K562 (cell line): ENCODE measurements at regions not wholly inside any gene's neighbourhood (a gene's known extent, or its start where the extent isn't known, plus 50 kb on each side); places are given as distances from the start of the nearest gene placed in this dataset.

Source experiments
- ATAC-seq: fragments of 200-7000 bp; cut with Tn5 transposase; 3 replicates; pipeline ENCODE4 v1.9.1; 2020; ENCODE audit warnings: moderate library complexity
- BruUV-seq: library from RNA; stranded (reverse); fragments of 400-500 nt; replicated peaks from 2 replicates; lab custom pipeline; 2021; lab: Mats Ljungman, UMichigan
- CTCF ChIA-PET: fragments of 300-600 bp; formaldehyde crosslinking; extraction: SDS; loops from one replicate; lab custom pipeline; 2021; ENCODE audit warnings: low intra/inter-chr PET ratio; lab: Yijun Ruan, JAX
- POLR2A ChIA-PET: fragments of 300-600, 350-650 bp; sonication (Branson Sonifier 250); formaldehyde crosslinking; extraction: SDS; loops from one replicate; lab custom pipeline; 2021; ENCODE audit warnings: antibody characterized with exemption, inconsistent platforms; lab: Yijun Ruan, JAX
- DNase-seq, 4 experiments: peaks; one replicate each; pipeline versions ENCODE4 v3.0.0 to v3.0.0-alpha.2; 2011 to 2018; ENCODE audit warnings: low spot score in 3 of 4, mixed read lengths in 3 of 4; ENCODE audit errors: extremely low read depth in 1 of 4
- FAIRE-seq: peaks from 2 replicates; lab custom pipeline; 2011; peaks lifted over from hg19 to GRCh38; lab: Jason Lieb, UNC
- H2AFZ ChIP-seq: 2 replicates; pipeline ENCODE4 v1.6.0; 2011; ENCODE audit warnings: low read depth, low read length, control low read depth, inconsistent platforms
- H3K27ac ChIP-seq: fragments of 200-600 bp; 3 replicates; pipeline ENCODE4 v1.8.0; 2011; ENCODE audit warnings: low read depth, mild to moderate bottlenecking, control low read depth, inconsistent platforms, low read length, moderate library complexity, mixed read lengths; ENCODE audit errors: extremely low read depth
- H3K27me3 ChIP-seq, 2 experiments: fragments of 300-600 bp in 1 of 2; 2 replicates in 1 of 2; 3 replicates in 1 of 2; pipeline versions ENCODE4 v1.6.0 to v1.8.0; 2011; ENCODE audit warnings: inconsistent platforms in 2 of 2, low read length in 2 of 2, mild to moderate bottlenecking in 1 of 2, mixed read lengths in 1 of 2, moderate library complexity in 1 of 2; ENCODE audit not compliant: control insufficient read depth in 2 of 2, insufficient read depth in 2 of 2
- H3K36me3 ChIP-seq: fragments of 300-600 bp; 3 replicates; pipeline ENCODE4 v1.8.0; 2011; ENCODE audit warnings: mild to moderate bottlenecking, low read length, inconsistent platforms; ENCODE audit not compliant: control insufficient read depth, insufficient read depth
- H3K4me1 ChIP-seq, 2 experiments: fragments of 200-600 bp in 1 of 2; replicated peaks in 1 of 2; 2 replicates in 1 of 2; 3 replicates in 1 of 2; pipeline versions ENCODE4 v1.5.1 to v1.8.0; 2011; ENCODE audit warnings: inconsistent platforms in 2 of 2, low read length in 2 of 2, mild to moderate bottlenecking in 1 of 2, mixed read lengths in 1 of 2, moderate library complexity in 1 of 2; ENCODE audit not compliant: control insufficient read depth in 2 of 2, insufficient read depth in 2 of 2
- H3K4me2 ChIP-seq: 2 replicates; pipeline ENCODE4 v1.6.1; 2011; ENCODE audit warnings: low read length, control low read depth, inconsistent platforms, mixed read lengths; ENCODE audit not compliant: insufficient read depth
- H3K4me3 ChIP-seq: fragments of 200-600 bp; sonication (generic), shearing (Covaris generic); 2 replicates; pipeline ENCODE4 v1.5.1; 2016; ENCODE audit warnings: control low read depth, inconsistent platforms
- H3K79me2 ChIP-seq: fragments of 200-600 bp; 3 replicates; pipeline ENCODE4 v1.8.0; 2011; ENCODE audit warnings: low read length, inconsistent platforms; ENCODE audit not compliant: control insufficient read depth, insufficient read depth
- H3K9ac ChIP-seq, 2 experiments: 2 replicates each; pipeline versions ENCODE4 v1.6.0 to v1.6.1; 2011; ENCODE audit warnings: low read depth in 2 of 2, low read length in 2 of 2, control low read depth in 1 of 2, inconsistent platforms in 1 of 2, mild to moderate bottlenecking in 1 of 2, mixed read lengths in 1 of 2; ENCODE audit not compliant: insufficient read depth in 1 of 2
- H3K9me1 ChIP-seq: one replicate; pipeline ENCODE4 v1.6.0; 2011; ENCODE audit warnings: inconsistent platforms, mild to moderate bottlenecking, low read length, moderate library complexity; ENCODE audit not compliant: control insufficient read depth, insufficient read depth
- H3K9me3 ChIP-seq: replicated peaks from 2 replicates; pipeline ENCODE4 v1.5.1; 2011; ENCODE audit warnings: low read depth, low read length, inconsistent platforms; ENCODE audit not compliant: control insufficient read depth, insufficient read depth
- H4K20me1 ChIP-seq: replicated peaks from 2 replicates; pipeline ENCODE4 v1.6.1; 2011; ENCODE audit warnings: low read length, inconsistent platforms, mixed read lengths; ENCODE audit not compliant: control insufficient read depth, insufficient read depth
- NONO ChIP-seq, 2 experiments: fragments of 200-400 bp in 1 of 2; fragments of 450-650 bp in 1 of 2; formaldehyde crosslinking in 1 of 2; IDR thresholded peaks; 2 replicates each; pipeline ENCODE4 v1.6.1; 2017; ENCODE audit warnings: low read depth in 2 of 2, mild to moderate bottlenecking in 2 of 2, moderate library complexity in 2 of 2, low read length in 1 of 2
- PML ChIP-seq: IDR thresholded peaks from 2 replicates; pipeline ENCODE4 v1.6.1; 2012; ENCODE audit warnings: low read length, inconsistent platforms
- RFX1 ChIP-seq: fragments of 450-650 bp; IDR thresholded peaks from 2 replicates; pipeline ENCODE4 v1.6.1; 2016; ENCODE audit warnings: mild to moderate bottlenecking, moderate library complexity
- TCF3 ChIP-seq: sonication (generic); formaldehyde crosslinking; IDR thresholded peaks from 2 replicates; pipeline ENCODE4 v1.4.0; 2020; ENCODE audit warnings: mild to moderate bottlenecking, missing genetic modification reagents
- XRCC3 ChIP-seq: fragments of 450-650 bp; IDR thresholded peaks from 2 replicates; pipeline ENCODE4 v1.6.1; 2017; ENCODE audit warnings: mild to moderate bottlenecking, moderate library complexity
- ZNF165 ChIP-seq: fragments of 250-450 bp; sonication (Bioruptor Pico); IDR thresholded peaks from 2 replicates; pipeline ENCODE4 v1.4.0; 2020; ENCODE audit warnings: borderline replicate concordance
- ZNF384 ChIP-seq: IDR thresholded peaks from 2 replicates; pipeline ENCODE4 v1.6.1; 2012; ENCODE audit warnings: low read depth, low read length, improper control_type of control experiment
- WGBS: fragments of 100-300 bp; shearing (Covaris generic); methylation state at CpG from one replicate; pipeline ENCODE4 v1.1.6; 2016; ENCODE audit warnings: low coverage, mixed read lengths; ENCODE audit not compliant: insufficient coverage; ENCODE audit errors: missing lambda C conversion rate; 5-methylcytosine and 5-hydroxymethylcytosine counted together
- in situ Hi-C: fragments of 300-500 bp; cut with MboI; formaldehyde crosslinking; loops from 4 replicates; pipeline ENCODE4 v1.15.0; 2018; ENCODE audit warnings: inconsistent platforms, mixed read lengths
- intact Hi-C: fragments of 100-400 bp; cut with micrococcal nuclease; formaldehyde crosslinking; loops from 2 replicates; pipeline ENCODE4 v1.14.2; 2022
- TF ChIP-seq, protein P1 (sequence below): fragments of 450-650 bp; IDR thresholded peaks from 2 replicates; pipeline ENCODE4 v1.6.1; 2017; ENCODE audit warnings: mild to moderate bottlenecking, moderate library complexity
- TF ChIP-seq, protein P2 (sequence below): sonication (generic); formaldehyde crosslinking; IDR thresholded peaks from 2 replicates; pipeline ENCODE4 v1.8.0; 2022; ENCODE audit warnings: mild to moderate bottlenecking, missing genetic modification reagents

DNA sequence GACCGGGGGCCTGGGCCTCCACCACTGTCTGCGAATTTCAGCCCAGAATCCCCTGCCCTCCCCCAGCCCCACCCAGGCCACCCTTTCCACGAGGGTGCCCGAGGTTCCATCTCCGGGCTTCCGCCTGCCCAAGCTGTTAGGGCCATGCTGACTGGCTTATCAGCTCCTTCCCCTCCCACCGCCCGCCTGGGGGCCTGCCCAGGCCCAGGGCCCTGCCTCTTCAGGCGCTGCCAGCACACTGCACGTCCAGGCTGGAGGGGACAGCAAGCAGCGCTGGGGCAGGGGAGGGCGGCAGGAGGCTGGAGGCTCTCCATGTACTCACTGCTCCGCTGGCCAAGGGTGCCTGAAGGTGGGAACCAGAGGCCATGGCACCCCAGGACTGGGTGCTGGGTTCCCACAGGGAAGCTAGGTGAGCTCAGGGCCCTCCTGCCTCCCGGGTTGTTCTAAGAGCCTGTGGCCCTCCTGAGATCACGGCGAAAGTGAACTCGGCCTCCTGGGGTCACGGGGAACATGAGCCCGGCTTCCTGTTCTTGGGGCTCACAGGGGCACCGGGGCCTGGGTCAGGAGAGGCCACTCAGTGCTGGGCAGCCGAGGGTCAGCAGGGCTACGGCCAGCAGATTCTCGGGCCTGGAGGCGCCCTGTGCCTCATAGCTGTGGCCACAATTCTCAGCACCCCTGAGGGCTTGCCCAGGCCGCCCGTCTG is 57.7 kb upstream of the EGFL7 start:
- no peaks in the 10 kb centered on the region for H3K9me3 ChIP-seq
- no peaks in the 10 kb centered on the region for H3K36me3 ChIP-seq
- ATAC-seq (peak; percentile 33; the same call in 2 of the 3 replicates), DNase-seq (peak in 1 of 4 experiments; percentile 40), FAIRE-seq (no peak)
- TF ChIP-seq, protein P1, sequence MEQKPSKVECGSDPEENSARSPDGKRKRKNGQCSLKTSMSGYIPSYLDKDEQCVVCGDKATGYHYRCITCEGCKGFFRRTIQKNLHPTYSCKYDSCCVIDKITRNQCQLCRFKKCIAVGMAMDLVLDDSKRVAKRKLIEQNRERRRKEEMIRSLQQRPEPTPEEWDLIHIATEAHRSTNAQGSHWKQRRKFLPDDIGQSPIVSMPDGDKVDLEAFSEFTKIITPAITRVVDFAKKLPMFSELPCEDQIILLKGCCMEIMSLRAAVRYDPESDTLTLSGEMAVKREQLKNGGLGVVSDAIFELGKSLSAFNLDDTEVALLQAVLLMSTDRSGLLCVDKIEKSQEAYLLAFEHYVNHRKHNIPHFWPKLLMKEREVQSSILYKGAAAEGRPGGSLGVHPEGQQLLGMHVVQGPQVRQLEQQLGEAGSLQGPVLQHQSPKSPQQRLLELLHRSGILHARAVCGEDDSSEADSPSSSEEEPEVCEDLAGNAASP = no peak
- no peak for TF ChIP-seq ZNF384
- TF ChIP-seq ZNF165 (CRISPR knock-in tag) = no peak
- no peak for TF ChIP-seq TCF3 (CRISPR knock-in tag)
- no peak for TF ChIP-seq PML
- TF ChIP-seq, protein P2, sequence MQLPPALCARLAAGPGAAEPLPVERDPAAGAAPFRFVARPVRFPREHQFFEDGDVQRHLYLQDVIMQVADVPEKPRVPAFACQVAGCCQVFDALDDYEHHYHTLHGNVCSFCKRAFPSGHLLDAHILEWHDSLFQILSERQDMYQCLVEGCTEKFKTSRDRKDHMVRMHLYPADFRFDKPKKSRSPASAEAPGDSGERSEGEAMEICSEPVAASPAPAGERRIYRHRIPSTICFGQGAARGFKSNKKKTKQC = no peak
- no peak for TF ChIP-seq XRCC3
- TF ChIP-seq NONO (IDR thresholded peaks at IDR 0.05; ENCODE audit: low read depth in 2 of 2, low read length in 1 of 2) = no peak
- no peak for TF ChIP-seq RFX1
- no peak overlapping the region for H3K4me2 ChIP-seq
- BruUV-seq = no TSS peak
- in situ Hi-C loops (no loop called here), intact Hi-C loops (no loop called here)
- WGBS = 56% methylated on average over 17 of the region's 26 CpGs
- H3K79me2 ChIP-seq = no peaks in the 10 kb centered on the region
- no peak overlapping the region; a peak in 1 of 4 replicates for H3K9ac ChIP-seq
- no peaks in the 10 kb centered on the region for H4K20me1 ChIP-seq
- ChIA-PET POLR2A (interaction anchor here (0.6 kb wide), 1 partner anchor 144 kb away, joined by 3 read pairs; no protein-coding TSS in a partner anchor), CTCF (no interaction called here)
- no peak overlapping the region for H3K27ac ChIP-seq
- no peaks in the 10 kb centered on the region for H3K9me1 ChIP-seq
- no peak overlapping the region for H2AFZ ChIP-seq
- no peaks in the 10 kb centered on the region for H3K27me3 ChIP-seq
- no peak overlapping the region for H3K4me3 ChIP-seq
- H3K4me1 ChIP-seq = peaks cover 8 to 69% of the 10 kb centered on the region in 2 experiments
